HEK293 (cell line): ENCODE measurements at regions not wholly inside any gene's neighbourhood (a gene's known extent, or its start where the extent isn't known, plus 50 kb on each side); places are given as distances from the start of the nearest gene placed in this dataset.

Source experiments
- CTCF ChIA-PET: fragments of 350-600 bp; formaldehyde crosslinking; extraction: SDS; loops from one replicate; lab custom pipeline; 2021; ENCODE audit warnings: antibody characterized with exemption; lab: Yijun Ruan, JAX
- POLR2A ChIA-PET: fragments of 300-600 bp; formaldehyde crosslinking; extraction: SDS; loops from one replicate; lab custom pipeline; 2020; ENCODE audit warnings: antibody characterized with exemption, inconsistent platforms; lab: Yijun Ruan, JAX
- H3K27ac ChIP-seq: fragments of 200-500 bp; sonication (Bioruptor generic); 2 replicates; pipeline ENCODE4 v1.5.1; 2014; ENCODE audit warnings: low read depth, low read length, control low read depth, inconsistent platforms; ENCODE audit errors: extremely low read depth
- H3K36me3 ChIP-seq, 2 experiments: fragments of 200-500 bp in 1 of 2; sonication (Bioruptor generic) in 1 of 2; 1 replicate in 1 of 2; 2 replicates in 1 of 2; pipeline ENCODE4 v1.5.1; 2014 to 2017; ENCODE audit warnings: inconsistent platforms in 2 of 2, low read length in 2 of 2; ENCODE audit not compliant: control insufficient read depth in 2 of 2, insufficient read depth in 1 of 2
- H3K4me1 ChIP-seq: fragments of 200-500 bp; sonication (Bioruptor generic); 2 replicates; pipeline ENCODE4 v1.5.1; 2014; ENCODE audit warnings: mild to moderate bottlenecking, low read length, inconsistent platforms; ENCODE audit not compliant: control insufficient read depth, insufficient read depth
- H3K4me3 ChIP-seq: 2 replicates; pipeline ENCODE4 v1.5.1; 2011; ENCODE audit warnings: low read depth, mild to moderate bottlenecking, control low read depth, low read length, moderate library complexity
- H3K9me3 ChIP-seq: fragments of 200-500 bp; sonication (Bioruptor generic); 2 replicates; pipeline ENCODE4 v1.5.1; 2014; ENCODE audit warnings: low read depth, low read length, inconsistent platforms; ENCODE audit not compliant: control insufficient read depth, insufficient read depth
- FEZF1 ChIP-seq: fragments of 450-650 bp; formaldehyde crosslinking; IDR thresholded peaks from 2 replicates; pipeline ENCODE4 v1.5.1; 2016; ENCODE audit warnings: missing biosample characterization, missing genetic modification characterization
- GLI2 ChIP-seq: fragments of 450-650 bp; formaldehyde crosslinking; IDR thresholded peaks from 2 replicates; pipeline ENCODE4; 2017; ENCODE audit warnings: missing biosample characterization, missing genetic modification characterization, low read depth, borderline replicate concordance
- KLF17 ChIP-seq: fragments of 450-650 bp; formaldehyde crosslinking; IDR thresholded peaks from 2 replicates; pipeline ENCODE4 v1.5.1; 2016; ENCODE audit warnings: missing biosample characterization, missing genetic modification characterization
- OSR2 ChIP-seq: fragments of 450-650 bp; formaldehyde crosslinking; IDR thresholded peaks from 2 replicates; pipeline ENCODE4 v1.5.1; 2016; ENCODE audit warnings: missing biosample characterization, missing genetic modification characterization
- SCRT2 ChIP-seq: fragments of 450-650 bp; formaldehyde crosslinking; IDR thresholded peaks from 2 replicates; pipeline ENCODE4 v1.5.1; 2016; ENCODE audit warnings: missing biosample characterization, missing genetic modification characterization
- SETDB1 ChIP-seq: IDR thresholded peaks from one replicate; pipeline ENCODE4 v1.6.1; 2017; ENCODE audit warnings: mild to moderate bottlenecking, low read length, moderate library complexity, mixed read lengths; ENCODE audit not compliant: insufficient read length
- SP2 ChIP-seq: fragments of 450-650 bp; formaldehyde crosslinking; IDR thresholded peaks from 2 replicates; pipeline ENCODE4 v1.5.1; 2016; ENCODE audit warnings: missing biosample characterization, missing genetic modification characterization
- SP3 ChIP-seq: fragments of 450-650 bp; formaldehyde crosslinking; IDR thresholded peaks from 2 replicates; pipeline ENCODE4 v1.5.1; 2016; ENCODE audit warnings: missing biosample characterization, missing genetic modification characterization
- YY2 ChIP-seq: fragments of 450-650 bp; formaldehyde crosslinking; IDR thresholded peaks from 2 replicates; pipeline ENCODE4 v1.5.1; 2016; ENCODE audit warnings: missing biosample characterization, missing genetic modification characterization
- ZBTB20 ChIP-seq: fragments of 450-650 bp; formaldehyde crosslinking; IDR thresholded peaks from 2 replicates; pipeline ENCODE4 v1.5.1; 2016; ENCODE audit warnings: missing biosample characterization, missing genetic modification characterization
- ZBTB7A ChIP-seq: fragments of 450-650 bp; formaldehyde crosslinking; IDR thresholded peaks from 2 replicates; pipeline ENCODE4 v1.5.1; 2016; ENCODE audit warnings: low read depth, missing biosample characterization, missing genetic modification characterization
- ZFHX2 ChIP-seq: fragments of 450-650 bp; formaldehyde crosslinking; conservative IDR thresholded peaks from 2 replicates; pipeline ENCODE4 v1.5.1; 2016; ENCODE audit warnings: missing biosample characterization, missing genetic modification characterization
- ZFP3 ChIP-seq: fragments of 450-650 bp; formaldehyde crosslinking; IDR thresholded peaks from 2 replicates; pipeline ENCODE4 v1.5.1; 2016; ENCODE audit warnings: low read depth, missing biosample characterization, missing genetic modification characterization
- ZFP37 ChIP-seq: fragments of 450-650 bp; formaldehyde crosslinking; IDR thresholded peaks from 2 replicates; pipeline ENCODE4 v1.5.1; 2016; ENCODE audit warnings: missing biosample characterization, missing genetic modification characterization
- ZIC2 ChIP-seq: fragments of 450-650 bp; formaldehyde crosslinking; IDR thresholded peaks from 2 replicates; pipeline ENCODE4 v1.5.1; 2016; ENCODE audit warnings: missing biosample characterization, missing genetic modification characterization
- ZNF10 ChIP-seq: fragments of 450-650 bp; formaldehyde crosslinking; IDR thresholded peaks from 2 replicates; pipeline ENCODE4 v1.5.1; 2017; ENCODE audit warnings: missing biosample characterization, missing genetic modification characterization
- ZNF114 ChIP-seq: fragments of 450-650 bp; formaldehyde crosslinking; IDR thresholded peaks from 2 replicates; pipeline ENCODE4 v1.5.0; 2017; ENCODE audit warnings: missing biosample characterization, missing genetic modification characterization
- ZNF132 ChIP-seq: fragments of 450-650 bp; formaldehyde crosslinking; IDR thresholded peaks from 2 replicates; pipeline ENCODE4 v1.5.1; 2017; ENCODE audit warnings: missing biosample characterization, missing genetic modification characterization, borderline replicate concordance
- ZNF221 ChIP-seq: fragments of 450-650 bp; formaldehyde crosslinking; IDR thresholded peaks from 2 replicates; pipeline ENCODE4 v1.5.1; 2017; ENCODE audit warnings: missing biosample characterization, missing genetic modification characterization, borderline replicate concordance
- ZNF302 ChIP-seq: fragments of 450-650 bp; formaldehyde crosslinking; IDR thresholded peaks from 2 replicates; pipeline ENCODE4 v1.5.1; 2016; ENCODE audit warnings: missing biosample characterization, missing genetic modification characterization, low read depth
- ZNF391 ChIP-seq: fragments of 450-650 bp; formaldehyde crosslinking; IDR thresholded peaks from 2 replicates; pipeline ENCODE4 v1.5.1; 2016; ENCODE audit warnings: low read depth, missing biosample characterization, missing genetic modification characterization, borderline replicate concordance
- ZNF394 ChIP-seq: fragments of 450-650 bp; formaldehyde crosslinking; IDR thresholded peaks from 2 replicates; pipeline ENCODE4 v1.5.1; 2016; ENCODE audit warnings: missing biosample characterization, missing genetic modification characterization, mild to moderate bottlenecking, moderate library complexity, borderline replicate concordance
- ZNF398 ChIP-seq: fragments of 450-650 bp; formaldehyde crosslinking; IDR thresholded peaks from 2 replicates; pipeline ENCODE4 v1.5.1; 2017; ENCODE audit warnings: missing biosample characterization, missing genetic modification characterization
- ZNF404 ChIP-seq: fragments of 450-650 bp; formaldehyde crosslinking; IDR thresholded peaks from 2 replicates; pipeline ENCODE4 v1.5.1; 2017; ENCODE audit warnings: missing biosample characterization, missing genetic modification characterization
- ZNF473 ChIP-seq: fragments of 450-650 bp; formaldehyde crosslinking; IDR thresholded peaks from 2 replicates; pipeline ENCODE4 v1.5.1; 2017; ENCODE audit warnings: missing biosample characterization, missing genetic modification characterization
- ZNF501 ChIP-seq: fragments of 450-650 bp; formaldehyde crosslinking; IDR thresholded peaks from 2 replicates; pipeline ENCODE4 v1.5.1; 2016; ENCODE audit warnings: missing biosample characterization, missing genetic modification characterization
- ZNF510 ChIP-seq: fragments of 450-650 bp; formaldehyde crosslinking; IDR thresholded peaks from 2 replicates; pipeline ENCODE4 v1.5.1; 2018; ENCODE audit warnings: mild to moderate bottlenecking, missing genetic modification characterization, missing biosample characterization; ENCODE audit not compliant: insufficient replicate concordance
- ZNF548 ChIP-seq: fragments of 450-650 bp; formaldehyde crosslinking; IDR thresholded peaks from 2 replicates; pipeline ENCODE4 v1.5.1; 2016; ENCODE audit warnings: missing biosample characterization, missing genetic modification characterization
- ZNF558 ChIP-seq: fragments of 450-650 bp; formaldehyde crosslinking; IDR thresholded peaks from 2 replicates; pipeline ENCODE4 v1.5.1; 2016; ENCODE audit warnings: missing biosample characterization, missing genetic modification characterization
- ZNF645 ChIP-seq: fragments of 450-650 bp; formaldehyde crosslinking; IDR thresholded peaks from 2 replicates; pipeline ENCODE4; 2016; ENCODE audit warnings: missing biosample characterization, missing genetic modification characterization
- ZNF677 ChIP-seq: fragments of 450-650 bp; IDR thresholded peaks from 2 replicates; pipeline ENCODE4 v1.5.0; 2018; ENCODE audit warnings: missing biosample characterization, mild to moderate bottlenecking, missing genetic modification characterization, moderate library complexity
- ZNF768 ChIP-seq: fragments of 450-650 bp; formaldehyde crosslinking; IDR thresholded peaks from 2 replicates; pipeline ENCODE4 v1.5.1; 2018; ENCODE audit warnings: missing biosample characterization, mild to moderate bottlenecking, missing genetic modification characterization
- ZNF837 ChIP-seq: fragments of 450-650 bp; formaldehyde crosslinking; IDR thresholded peaks from 2 replicates; pipeline ENCODE4 v1.5.1; 2016; ENCODE audit warnings: missing biosample characterization, missing genetic modification characterization
- ZNF843 ChIP-seq: fragments of 450-650 bp; formaldehyde crosslinking; IDR thresholded peaks from 2 replicates; pipeline ENCODE4 v1.5.1; 2016; ENCODE audit warnings: missing biosample characterization, missing genetic modification characterization
- ZSCAN4 ChIP-seq: fragments of 450-650 bp; formaldehyde crosslinking; IDR thresholded peaks from 2 replicates; pipeline ENCODE4 v1.5.1; 2017; ENCODE audit warnings: missing biosample characterization, missing genetic modification characterization

DNA sequence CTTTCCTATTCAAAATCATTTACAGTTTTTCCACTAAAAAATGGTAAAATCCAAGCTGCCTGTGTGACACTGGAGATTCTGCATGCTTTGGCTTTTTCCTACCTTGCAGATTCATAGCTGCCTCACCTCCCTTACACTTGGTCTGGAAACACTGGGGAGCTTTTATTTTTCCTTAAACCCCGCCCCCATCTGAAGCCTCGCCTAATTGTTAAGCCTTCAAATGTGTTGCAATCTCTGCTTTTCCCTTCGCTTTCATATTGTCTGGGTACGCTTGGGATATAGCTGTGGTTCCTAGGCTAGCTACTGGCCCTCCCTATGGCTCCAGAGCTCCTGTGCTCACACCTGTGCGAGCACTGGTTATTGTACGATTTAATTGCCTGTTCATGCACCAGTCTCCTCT, 942.4 kb upstream of the GYPC start:
- no peaks in the 10 kb centered on the region for H3K9me3 ChIP-seq
- H3K4me3 ChIP-seq, result no peak overlapping the region
- POLR2A ChIA-PET, result no interaction called here
- H3K4me1 ChIP-seq, result no peaks in the 10 kb centered on the region
- no peak overlapping the region for H3K27ac ChIP-seq
- TF ChIP-seq ZBTB20 (tag by site-specific recombination) (no peak), OSR2 (no peak), ZBTB7A (tag by site-specific recombination) (no peak), ZFHX2 (tag by site-specific recombination) (no peak), ZNF302 (tag by site-specific recombination) (no peak), ZNF843 (no peak), ZNF558 (tag by site-specific recombination) (no peak), GLI2 (no peak), ZNF768 (tag by site-specific recombination) (no peak), SETDB1 (no peak), ZNF132 (tag by site-specific recombination) (no peak), ZFP3 (tag by site-specific recombination) (no peak), KLF17 (no peak), ZNF548 (tag by site-specific recombination) (no peak), ZNF501 (tag by site-specific recombination) (no peak), ZSCAN4 (tag by site-specific recombination) (no peak), ZNF510 (tag by site-specific recombination) (no peak)
- CTCF ChIA-PET, result no interaction called here
- H3K36me3 ChIP-seq, result no peaks in the 10 kb centered on the region

GRCh38 chr2:125721072-125721721, 934.8 kb upstream of the GYPC start:
- ChIA-PET POLR2A (no interaction called here), CTCF (no interaction called here)
- no peaks in the 10 kb centered on the region for H3K4me1 ChIP-seq
- H3K27ac ChIP-seq, result no peak overlapping the region
- H3K36me3 ChIP-seq, result no peaks in the 10 kb centered on the region
- H3K4me3 ChIP-seq, result no peak overlapping the region
- no peaks in the 10 kb centered on the region for H3K9me3 ChIP-seq
- TF ChIP-seq ZNF221 (tag by site-specific recombination) (no peak), SP2 (tag by site-specific recombination) (no peak), YY2 (tag by site-specific recombination) (no peak), ZNF473 (no peak), SCRT2 (no peak), ZNF645 (tag by site-specific recombination) (no peak), ZFP37 (no peak), ZNF398 (no peak), ZNF114 (tag by site-specific recombination) (no peak), ZNF837 (no peak), FEZF1 (tag by site-specific recombination) (no peak), ZNF677 (tag by site-specific recombination) (no peak), ZNF394 (tag by site-specific recombination) (no peak), ZNF404 (tag by site-specific recombination) (no peak), ZIC2 (tag by site-specific recombination) (no peak), ZNF10 (tag by site-specific recombination) (no peak), ZNF391 (tag by site-specific recombination) (no peak), SP3 (tag by site-specific recombination) (no peak)
